ENCODE measurements at regions not wholly inside any gene's neighbourhood (a gene's known extent, or its start where the extent isn't known, plus 50 kb on each side); places are given as distances from the start of the nearest gene placed in this dataset.

DNA sequence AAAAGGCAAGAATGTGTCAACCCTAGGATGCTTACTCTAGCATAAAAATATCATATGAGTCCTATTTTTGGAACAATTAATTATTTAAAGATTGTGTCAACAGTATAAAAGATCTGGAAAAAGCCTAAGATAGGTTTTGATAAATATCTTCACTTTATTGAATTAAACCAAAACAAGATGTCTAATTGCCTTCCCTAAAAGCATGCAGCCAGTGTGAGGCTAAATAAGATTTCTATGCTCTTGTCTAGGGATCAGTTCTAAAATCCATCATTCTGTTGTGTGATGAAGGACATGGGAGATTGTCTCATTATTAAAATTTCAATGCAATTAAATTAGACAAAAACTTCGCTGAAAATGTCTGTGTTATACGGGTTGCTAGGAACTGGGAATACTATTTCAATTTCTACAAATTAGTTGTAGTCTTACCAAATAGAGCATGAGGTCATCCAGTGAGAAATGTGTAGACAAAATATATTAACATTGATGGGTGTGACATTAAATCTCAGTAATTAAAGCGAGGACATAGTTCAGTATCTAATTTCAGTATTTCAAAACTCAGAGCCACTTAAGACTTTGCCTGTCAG lies 535.6 kb upstream of the FSIP2 start:
- TF ChIP-seq ZNF263 (CRISPR knock-in tag; IDR thresholded peaks at IDR 0.05; ENCODE audit: borderline replicate concordance), result no peak
- TF ChIP-seq, protein P1, sequence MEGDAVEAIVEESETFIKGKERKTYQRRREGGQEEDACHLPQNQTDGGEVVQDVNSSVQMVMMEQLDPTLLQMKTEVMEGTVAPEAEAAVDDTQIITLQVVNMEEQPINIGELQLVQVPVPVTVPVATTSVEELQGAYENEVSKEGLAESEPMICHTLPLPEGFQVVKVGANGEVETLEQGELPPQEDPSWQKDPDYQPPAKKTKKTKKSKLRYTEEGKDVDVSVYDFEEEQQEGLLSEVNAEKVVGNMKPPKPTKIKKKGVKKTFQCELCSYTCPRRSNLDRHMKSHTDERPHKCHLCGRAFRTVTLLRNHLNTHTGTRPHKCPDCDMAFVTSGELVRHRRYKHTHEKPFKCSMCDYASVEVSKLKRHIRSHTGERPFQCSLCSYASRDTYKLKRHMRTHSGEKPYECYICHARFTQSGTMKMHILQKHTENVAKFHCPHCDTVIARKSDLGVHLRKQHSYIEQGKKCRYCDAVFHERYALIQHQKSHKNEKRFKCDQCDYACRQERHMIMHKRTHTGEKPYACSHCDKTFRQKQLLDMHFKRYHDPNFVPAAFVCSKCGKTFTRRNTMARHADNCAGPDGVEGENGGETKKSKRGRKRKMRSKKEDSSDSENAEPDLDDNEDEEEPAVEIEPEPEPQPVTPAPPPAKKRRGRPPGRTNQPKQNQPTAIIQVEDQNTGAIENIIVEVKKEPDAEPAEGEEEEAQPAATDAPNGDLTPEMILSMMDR (IDR thresholded peaks at IDR 0.05 in 2 of 3, conservative IDR thresholded peaks at IDR 0.05 in 1 of 3; ENCODE audit: insufficient read depth in 2 of 3, low read depth in 1 of 3, low read length in 3 of 3), result no peak
- TF ChIP-seq PTBP1 (IDR thresholded peaks at IDR 0.05; ENCODE audit: low read depth, low read length), result no peak
- TF ChIP-seq, protein P2, sequence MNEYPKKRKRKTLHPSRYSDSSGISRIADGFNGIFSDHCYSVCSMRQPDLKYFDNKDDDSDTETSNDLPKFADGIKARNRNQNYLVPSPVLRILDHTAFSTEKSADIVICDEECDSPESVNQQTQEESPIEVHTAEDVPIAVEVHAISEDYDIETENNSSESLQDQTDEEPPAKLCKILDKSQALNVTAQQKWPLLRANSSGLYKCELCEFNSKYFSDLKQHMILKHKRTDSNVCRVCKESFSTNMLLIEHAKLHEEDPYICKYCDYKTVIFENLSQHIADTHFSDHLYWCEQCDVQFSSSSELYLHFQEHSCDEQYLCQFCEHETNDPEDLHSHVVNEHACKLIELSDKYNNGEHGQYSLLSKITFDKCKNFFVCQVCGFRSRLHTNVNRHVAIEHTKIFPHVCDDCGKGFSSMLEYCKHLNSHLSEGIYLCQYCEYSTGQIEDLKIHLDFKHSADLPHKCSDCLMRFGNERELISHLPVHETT (CRISPR knock-in tag; conservative IDR thresholded peaks at IDR 0.05 in 1 of 2, IDR thresholded peaks at IDR 0.05 in 1 of 2), result no peak
- TF ChIP-seq PHB2 (IDR thresholded peaks at IDR 0.05; ENCODE audit: low read depth), result no peak
- TF ChIP-seq ZZZ3 (IDR thresholded peaks at IDR 0.05), result no peak
- TF ChIP-seq, protein P3, sequence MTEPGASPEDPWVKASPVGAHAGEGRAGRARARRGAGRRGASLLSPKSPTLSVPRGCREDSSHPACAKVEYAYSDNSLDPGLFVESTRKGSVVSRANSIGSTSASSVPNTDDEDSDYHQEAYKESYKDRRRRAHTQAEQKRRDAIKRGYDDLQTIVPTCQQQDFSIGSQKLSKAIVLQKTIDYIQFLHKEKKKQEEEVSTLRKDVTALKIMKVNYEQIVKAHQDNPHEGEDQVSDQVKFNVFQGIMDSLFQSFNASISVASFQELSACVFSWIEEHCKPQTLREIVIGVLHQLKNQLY (CRISPR knock-in tag; conservative IDR thresholded peaks at IDR 0.05), result no peak
- TF ChIP-seq, protein P4, sequence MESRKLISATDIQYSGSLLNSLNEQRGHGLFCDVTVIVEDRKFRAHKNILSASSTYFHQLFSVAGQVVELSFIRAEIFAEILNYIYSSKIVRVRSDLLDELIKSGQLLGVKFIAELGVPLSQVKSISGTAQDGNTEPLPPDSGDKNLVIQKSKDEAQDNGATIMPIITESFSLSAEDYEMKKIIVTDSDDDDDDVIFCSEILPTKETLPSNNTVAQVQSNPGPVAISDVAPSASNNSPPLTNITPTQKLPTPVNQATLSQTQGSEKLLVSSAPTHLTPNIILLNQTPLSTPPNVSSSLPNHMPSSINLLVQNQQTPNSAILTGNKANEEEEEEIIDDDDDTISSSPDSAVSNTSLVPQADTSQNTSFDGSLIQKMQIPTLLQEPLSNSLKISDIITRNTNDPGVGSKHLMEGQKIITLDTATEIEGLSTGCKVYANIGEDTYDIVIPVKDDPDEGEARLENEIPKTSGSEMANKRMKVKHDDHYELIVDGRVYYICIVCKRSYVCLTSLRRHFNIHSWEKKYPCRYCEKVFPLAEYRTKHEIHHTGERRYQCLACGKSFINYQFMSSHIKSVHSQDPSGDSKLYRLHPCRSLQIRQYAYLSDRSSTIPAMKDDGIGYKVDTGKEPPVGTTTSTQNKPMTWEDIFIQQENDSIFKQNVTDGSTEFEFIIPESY (CRISPR knock-in tag; IDR thresholded peaks at IDR 0.05), result no peak
- TF ChIP-seq HSF4 (CRISPR knock-in tag; IDR thresholded peaks at IDR 0.05; ENCODE audit: borderline replicate concordance), result no peak
- TF ChIP-seq POLR2AphosphoS5 (IDR thresholded peaks at IDR 0.05; ENCODE audit: control insufficient read depth, insufficient read depth, low read depth, low read length), result no peak
- TF ChIP-seq POLR2A (conservative IDR thresholded peaks at IDR 0.05), result no peak
- no peak for TF ChIP-seq NONO (IDR thresholded peaks at IDR 0.05; ENCODE audit: low read depth in 2 of 2, low read length in 1 of 2)
- TF ChIP-seq SRF (CRISPR knock-in tag; IDR thresholded peaks at IDR 0.05), result no peak
